Erythroblast (primary cell): ENCODE measurements at regions not wholly inside any gene's neighbourhood (a gene's known extent, or its start where the extent isn't known, plus 50 kb on each side); places are given as distances from the start of the nearest gene placed in this dataset.

Source experiments
- GATA1 ChIP-seq: IDR thresholded peaks from 2 replicates; pipeline ENCODE4 v1.6.1; 2011; ENCODE audit warnings: low read depth, mild to moderate bottlenecking, control low read depth, low read length, moderate library complexity
- POLR2A ChIP-seq: IDR thresholded peaks from 2 replicates; pipeline ENCODE4 v1.6.1; 2011; ENCODE audit warnings: mild to moderate bottlenecking, low read length

DNA sequence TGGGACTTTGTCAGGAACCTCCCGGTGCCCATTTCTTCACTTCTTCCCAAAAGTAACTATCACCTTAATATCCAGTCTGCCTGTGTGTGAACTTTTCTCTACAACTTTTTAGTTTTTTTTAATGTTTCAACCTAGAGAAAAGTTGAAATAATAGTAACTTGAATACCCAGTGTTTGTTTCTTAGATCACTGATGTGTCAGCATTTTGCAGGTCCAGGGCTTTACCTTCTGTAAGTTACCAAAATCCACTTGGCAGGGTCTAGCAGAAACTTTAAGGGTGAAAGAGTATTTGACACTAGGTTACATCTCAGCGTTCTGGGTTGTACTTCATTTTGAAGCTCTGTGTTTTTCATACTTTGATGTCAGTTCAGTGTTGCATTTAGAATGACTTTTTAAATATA is 372.7 kb downstream of the ARL4A start:
- TF ChIP-seq POLR2A (no peak), GATA1 (no peak)
